ENCODE measurements at regions not wholly inside any gene's neighbourhood (a gene's known extent, or its start where the extent isn't known, plus 50 kb on each side); places are given as distances from the start of the nearest gene placed in this dataset.

DNA sequence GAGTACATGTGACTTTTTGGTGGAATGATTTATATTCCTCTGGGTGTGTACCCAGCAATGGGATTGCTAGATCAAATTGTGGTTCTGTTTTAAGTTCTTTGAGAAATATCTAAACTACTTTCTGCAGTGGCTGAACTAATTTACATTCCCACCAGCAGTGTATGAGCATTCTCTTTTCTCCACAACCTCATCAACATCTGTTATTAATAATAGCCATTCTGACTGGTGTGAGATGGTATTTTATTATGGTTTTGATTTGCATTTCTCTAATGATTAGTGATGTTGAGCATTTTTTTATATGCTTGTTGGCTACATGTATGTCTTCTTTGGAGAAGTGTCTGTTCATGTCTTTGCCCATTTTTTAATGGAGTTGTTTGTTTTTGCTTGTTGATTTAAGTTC, 267.4 kb upstream of the NT5C1B start:
- dilution Hi-C loops (cut with MboI; ENCODE audit: extremely low pct_ligation_motif_present, low sequenced_read_pairs): no loop called here
- ChIA-PET POLR2A (no interaction called here), CTCF (interaction anchor here (1.8 kb wide), 1 partner anchor 12 kb away, joined by 5 read pairs; no protein-coding TSS in a partner anchor)
- Histone ChIP-seq H3K27ac (ENCODE audit: insufficient read depth, low read depth, low read length) (no peak overlapping the region), H3K4me2 (ENCODE audit: insufficient read depth, low read length) (no peak overlapping the region), H3K27me3 (ENCODE audit: control insufficient read depth in 2 of 2, insufficient read depth in 2 of 2, low read length in 2 of 2) (no peaks in the 10 kb centered on the region), H3K4me3 (replicated peaks in 1 of 3; ENCODE audit: insufficient read depth in 1 of 3, low read depth in 1 of 3, low read length in 3 of 3) (no peak overlapping the region), H4K20me1 (replicated peaks; ENCODE audit: control insufficient read depth, extremely low read depth, insufficient read depth, low read length) (no peaks in the 10 kb centered on the region), H3K36me3 (ENCODE audit: control insufficient read depth in 2 of 2, extremely low read depth in 1 of 2, insufficient read depth in 2 of 2, low read length in 2 of 2) (no peaks in the 10 kb centered on the region), H3K4me1 (ENCODE audit: control insufficient read depth, extremely low read depth, insufficient read depth, low read length) (no peaks in the 10 kb centered on the region), H2AFZ (ENCODE audit: low read depth, low read length) (no peak overlapping the region), H3K9me1 (replicated peaks; ENCODE audit: control insufficient read depth, extremely low read depth, insufficient read depth, low read length) (no peaks in the 10 kb centered on the region), H3K9ac (replicated peaks; ENCODE audit: extremely low read depth, insufficient read depth, low read length) (no peak overlapping the region), H3K79me2 (ENCODE audit: control insufficient read depth, insufficient read depth, low read length) (no peaks in the 10 kb centered on the region), H3K9me3 (replicated peaks; ENCODE audit: control insufficient read depth, insufficient read depth, low read length) (no peaks in the 10 kb centered on the region)
- FAIRE-seq (no peak), DNase-seq (ENCODE audit: low read depth, low spot score) (no peak)
- intact Hi-C loops (cut with micrococcal nuclease): no loop called here
- TF ChIP-seq GATA2 (IDR thresholded peaks at IDR 0.05; ENCODE audit: insufficient read depth, insufficient read length, low read depth, low read length) (no peak), POLR2AphosphoS5 (IDR thresholded peaks at IDR 0.05; ENCODE audit: insufficient read depth, low read depth, low read length) (no peak), MYC (IDR thresholded peaks at IDR 0.05; ENCODE audit: low read depth, low read length) (no peak)
- TF ChIP-seq, protein P1, sequence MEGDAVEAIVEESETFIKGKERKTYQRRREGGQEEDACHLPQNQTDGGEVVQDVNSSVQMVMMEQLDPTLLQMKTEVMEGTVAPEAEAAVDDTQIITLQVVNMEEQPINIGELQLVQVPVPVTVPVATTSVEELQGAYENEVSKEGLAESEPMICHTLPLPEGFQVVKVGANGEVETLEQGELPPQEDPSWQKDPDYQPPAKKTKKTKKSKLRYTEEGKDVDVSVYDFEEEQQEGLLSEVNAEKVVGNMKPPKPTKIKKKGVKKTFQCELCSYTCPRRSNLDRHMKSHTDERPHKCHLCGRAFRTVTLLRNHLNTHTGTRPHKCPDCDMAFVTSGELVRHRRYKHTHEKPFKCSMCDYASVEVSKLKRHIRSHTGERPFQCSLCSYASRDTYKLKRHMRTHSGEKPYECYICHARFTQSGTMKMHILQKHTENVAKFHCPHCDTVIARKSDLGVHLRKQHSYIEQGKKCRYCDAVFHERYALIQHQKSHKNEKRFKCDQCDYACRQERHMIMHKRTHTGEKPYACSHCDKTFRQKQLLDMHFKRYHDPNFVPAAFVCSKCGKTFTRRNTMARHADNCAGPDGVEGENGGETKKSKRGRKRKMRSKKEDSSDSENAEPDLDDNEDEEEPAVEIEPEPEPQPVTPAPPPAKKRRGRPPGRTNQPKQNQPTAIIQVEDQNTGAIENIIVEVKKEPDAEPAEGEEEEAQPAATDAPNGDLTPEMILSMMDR (IDR thresholded peaks at IDR 0.05; ENCODE audit: extremely low read depth in 1 of 2, insufficient read depth in 1 of 2, low read depth in 1 of 2, low read length in 2 of 2): no peak
- no TSS peak for BruUV-seq (replicated peaks)

GRCh38 chr2:18855027-18855426, 265.7 kb upstream of the NT5C1B start:
- no peaks in the 10 kb centered on the region for H3K9me3 ChIP-seq (replicated peaks; ENCODE audit: control insufficient read depth, insufficient read depth, low read length)
- TF ChIP-seq, protein P1 (IDR thresholded peaks at IDR 0.05; ENCODE audit: extremely low read depth in 1 of 2, insufficient read depth in 1 of 2, low read depth in 1 of 2, low read length in 2 of 2): peak in 1 of 2 donors; percentile 10
- TF ChIP-seq JUN (IDR thresholded peaks at IDR 0.05; ENCODE audit: borderline replicate concordance, insufficient read depth, insufficient read length, low read depth): no peak
- H3K4me1 ChIP-seq (ENCODE audit: control insufficient read depth, extremely low read depth, insufficient read depth, low read length): no peaks in the 10 kb centered on the region
- no peaks in the 10 kb centered on the region for H3K36me3 ChIP-seq (ENCODE audit: control insufficient read depth in 2 of 2, extremely low read depth in 1 of 2, insufficient read depth in 2 of 2, low read length in 2 of 2)
- H3K79me2 ChIP-seq (ENCODE audit: control insufficient read depth, insufficient read depth, low read length): no peaks in the 10 kb centered on the region
- H3K27ac ChIP-seq (ENCODE audit: insufficient read depth, low read depth, low read length): no peak overlapping the region
- ChIA-PET POLR2A (no interaction called here), CTCF (interaction anchor here (1.0 to 1.8 kb wide), 3 partner anchors 9 to 18 kb away, joined by 3 to 5 read pairs (median 4); no protein-coding TSS in a partner anchor)
- no TSS peak for BruUV-seq (replicated peaks)
- no peak overlapping the region for H3K4me3 ChIP-seq (replicated peaks in 1 of 3; ENCODE audit: insufficient read depth in 1 of 3, low read depth in 1 of 3, low read length in 3 of 3)
- no peak overlapping the region for H3K9ac ChIP-seq (replicated peaks; ENCODE audit: extremely low read depth, insufficient read depth, low read length)
- dilution Hi-C loops (cut with MboI; ENCODE audit: extremely low pct_ligation_motif_present, low sequenced_read_pairs): no loop called here
- DNase-seq (ENCODE audit: low read depth, low spot score) (no peak), FAIRE-seq (no peak)
- H4K20me1 ChIP-seq (replicated peaks; ENCODE audit: control insufficient read depth, extremely low read depth, insufficient read depth, low read length): no peaks in the 10 kb centered on the region
- no peaks in the 10 kb centered on the region for H3K9me1 ChIP-seq (replicated peaks; ENCODE audit: control insufficient read depth, extremely low read depth, insufficient read depth, low read length)
- H2AFZ ChIP-seq (ENCODE audit: low read depth, low read length): no peak overlapping the region
- H3K27me3 ChIP-seq (ENCODE audit: control insufficient read depth in 2 of 2, insufficient read depth in 2 of 2, low read length in 2 of 2): no peaks in the 10 kb centered on the region
- intact Hi-C loops (cut with micrococcal nuclease): no loop called here
- H3K4me2 ChIP-seq (ENCODE audit: insufficient read depth, low read length): no peak overlapping the region

Measured in endothelial cell of umbilical vein (primary cell).